B cell (primary cell): ENCODE measurements at regions not wholly inside any gene's neighbourhood (a gene's known extent, or its start where the extent isn't known, plus 50 kb on each side); places are given as distances from the start of the nearest gene placed in this dataset.

Experiments
- ATAC-seq: fragments of 200-7000 bp; cut with Tn5 transposase; one replicate; pipeline ENCODE4 v1.10.0; 2021; ENCODE audit warnings: low read depth, mild to moderate bottlenecking, moderate number of reproducible peaks, moderate library complexity
- CTCF ChIA-PET: fragments of 350-600 bp; sonication (Branson Sonifier 250); formaldehyde crosslinking; loops from one replicate; lab custom pipeline; 2021; ENCODE audit warnings: antibody characterized with exemption, inconsistent platforms; lab: Charles Lee
- POLR2A ChIA-PET: fragments of 350-600 bp; sonication (Branson Sonifier 250); formaldehyde crosslinking; loops from one replicate; lab custom pipeline; 2021; ENCODE audit warnings: antibody characterized with exemption; lab: Charles Lee
- DNase-seq: peaks from one replicate; pipeline ENCODE4 v3.0.0; 2013
- H2AFZ ChIP-seq: 2 replicates; pipeline ENCODE4 v1.6.1; 2012; ENCODE audit warnings: mild to moderate bottlenecking, low read depth, low read length; ENCODE audit not compliant: insufficient read depth, poor library complexity, severe bottlenecking
- H3K27ac ChIP-seq, 2 donors: 1 replicate in 1 of 2; 2 replicates in 1 of 2; pipeline ENCODE4 v1.5.1; 2012 to 2013; ENCODE audit warnings: low read length in 2 of 2, mild to moderate bottlenecking in 2 of 2, moderate library complexity in 1 of 2
- H3K27me3 ChIP-seq, 4 experiments: fragments of 200-600 bp in 1 of 4; sonication (generic) in 1 of 4; replicated peaks in 1 of 4; 1 replicate in 2 of 4; 2 replicates in 2 of 4; pipeline versions ENCODE4 v1.6.1 to v1.7.0; 2013 to 2016; ENCODE audit warnings: low read length in 3 of 4, mild to moderate bottlenecking in 2 of 4, mixed read lengths in 1 of 4, moderate library complexity in 1 of 4; ENCODE audit not compliant: insufficient read depth in 4 of 4, control insufficient read depth in 3 of 4; ENCODE audit errors: control extremely low read depth in 1 of 4
- H3K36me3 ChIP-seq, 2 experiments: replicated peaks in 1 of 2; 1 replicate in 1 of 2; 2 replicates in 1 of 2; pipeline versions ENCODE4 v1.6.1 to v1.7.1; 2013; ENCODE audit warnings: low read length in 1 of 2; ENCODE audit not compliant: insufficient read depth in 2 of 2, control insufficient read depth in 1 of 2; ENCODE audit errors: control extremely low read depth in 1 of 2, extremely low read depth in 1 of 2
- H3K4me1 ChIP-seq, 2 donors: fragments of 200-600 bp in 1 of 2; sonication (generic) in 1 of 2; 1 replicate in 1 of 2; 2 replicates in 1 of 2; pipeline versions ENCODE4 v1.5.1 to v1.6.1; 2013 to 2017; ENCODE audit warnings: low read length in 2 of 2; ENCODE audit not compliant: control insufficient read depth in 2 of 2, insufficient read depth in 2 of 2
- H3K4me2 ChIP-seq: replicated peaks from 2 replicates; pipeline ENCODE3; 2012; ENCODE audit warnings: mild to moderate bottlenecking, low read depth, low read length; ENCODE audit not compliant: poor library complexity, severe bottlenecking
- H3K4me3 ChIP-seq, 5 experiments: fragments of 200-600 bp in 1 of 5; sonication (generic) in 1 of 5; 1 replicate in 3 of 5; 2 replicates in 2 of 5; pipeline versions ENCODE4 v1.5.1 to v1.7.0; 2011 to 2016; ENCODE audit warnings: low read length in 4 of 5, mild to moderate bottlenecking in 4 of 5, low read depth in 2 of 5, control low read depth in 1 of 5, moderate library complexity in 1 of 5; ENCODE audit not compliant: insufficient read depth in 1 of 5; ENCODE audit errors: control extremely low read depth in 1 of 5, extremely low read depth in 1 of 5
- H3K79me2 ChIP-seq: fragments of 200-600 bp; sonication (generic); one replicate; pipeline ENCODE4 v1.6.0; 2016; ENCODE audit warnings: low read length; ENCODE audit not compliant: control insufficient read depth, insufficient read depth
- H3K9ac ChIP-seq: fragments of 200-600 bp; sonication (generic); 2 replicates; pipeline ENCODE4 v1.6.1; 2017; ENCODE audit warnings: mild to moderate bottlenecking, low read length, moderate library complexity
- H3K9me3 ChIP-seq, 3 donors: one replicate each; pipeline versions ENCODE4 v1.6.1 to v1.7.1; 2013; ENCODE audit warnings: low read length in 2 of 3; ENCODE audit not compliant: control insufficient read depth in 2 of 3, insufficient read depth in 1 of 3; ENCODE audit errors: control extremely low read depth in 1 of 3
- H4K20me1 ChIP-seq: 2 replicates; pipeline ENCODE4 v1.6.0; 2012; ENCODE audit warnings: mild to moderate bottlenecking, low read length; ENCODE audit not compliant: insufficient read depth, control insufficient read depth, poor library complexity, severe bottlenecking
- H3K27ac Mint-ChIP-seq: one replicate; pipeline ENCODE4 v1.8.0; 2021; ENCODE audit warnings: mixed read lengths
- H3K27me3 Mint-ChIP-seq: one replicate; pipeline ENCODE4 v1.8.0; 2021; ENCODE audit warnings: mixed read lengths
- H3K4me1 Mint-ChIP-seq: one replicate; pipeline ENCODE4 v1.8.0; 2021; ENCODE audit warnings: mixed read lengths
- H3K4me3 Mint-ChIP-seq: one replicate; pipeline ENCODE4 v1.8.0; 2021; ENCODE audit warnings: mixed read lengths
- H3K9me3 Mint-ChIP-seq: one replicate; pipeline ENCODE4 v1.8.0; 2022; ENCODE audit warnings: mixed read lengths; ENCODE audit not compliant: insufficient read depth
- CTCF ChIP-seq: fragments of 200-600 bp; IDR thresholded peaks from one replicate; pipeline ENCODE4 v1.8.0; 2022; ENCODE audit warnings: antibody characterized with exemption, mild to moderate bottlenecking
- EZH2 ChIP-seq: IDR thresholded peaks from 2 replicates; pipeline ENCODE4 v1.6.1; 2012; ENCODE audit warnings: borderline replicate concordance, low read depth, mild to moderate bottlenecking, moderate library complexity, low read length; ENCODE audit not compliant: insufficient read depth, poor library complexity, severe bottlenecking
- WGBS: methylation state at CpG from one replicate; pipeline ENCODE4 v1.1.5; 2013; ENCODE audit warnings: missing lambda C conversion rate; ENCODE audit not compliant: insufficient coverage; 5-methylcytosine and 5-hydroxymethylcytosine counted together
- intact Hi-C: fragments of 100-400 bp; cut with micrococcal nuclease; formaldehyde crosslinking; loops from one replicate; pipeline ENCODE4 v1.10.0; 2022

GRCh38 chr6:41450581-41450980, 95.6 kb upstream of the FOXP4 start:
- Histone ChIP-seq H3K4me1 (no peaks in the 10 kb centered on the region), H3K4me2 (no peak overlapping the region), H4K20me1 (no peaks in the 10 kb centered on the region), H3K36me3 (no peaks in the 10 kb centered on the region), H2AFZ (no peak overlapping the region), H3K9me3 (no peaks in the 10 kb centered on the region), H3K9ac (no peak overlapping the region), H3K27ac (no peak overlapping the region), H3K4me3 (no peak overlapping the region), H3K79me2 (no peaks in the 10 kb centered on the region), H3K27me3 (peaks cover 0 to 13% (median 0%) of the 10 kb centered on the region in 4 experiments)
- Mint-ChIP-seq H3K27me3 (no peaks in the 10 kb centered on the region), H3K4me3 (no peak overlapping the region), H3K27ac (no peak overlapping the region), H3K9me3 (no peaks in the 10 kb centered on the region), H3K4me1 (no peaks in the 10 kb centered on the region)
- POLR2A ChIA-PET = no interaction called here
- DNase-seq (no peak), ATAC-seq (no peak)
- intact Hi-C loops = no loop called here
- TF ChIP-seq EZH2 = no peak
- no peak for TF ChIP-seq CTCF
- WGBS = 99% methylated on average over 5 of the region's 13 CpGs
- CTCF ChIA-PET = interaction anchor here (1.0 kb wide), 1 partner anchor 12 kb away, joined by 5 read pairs; no protein-coding TSS in a partner anchor

DNA sequence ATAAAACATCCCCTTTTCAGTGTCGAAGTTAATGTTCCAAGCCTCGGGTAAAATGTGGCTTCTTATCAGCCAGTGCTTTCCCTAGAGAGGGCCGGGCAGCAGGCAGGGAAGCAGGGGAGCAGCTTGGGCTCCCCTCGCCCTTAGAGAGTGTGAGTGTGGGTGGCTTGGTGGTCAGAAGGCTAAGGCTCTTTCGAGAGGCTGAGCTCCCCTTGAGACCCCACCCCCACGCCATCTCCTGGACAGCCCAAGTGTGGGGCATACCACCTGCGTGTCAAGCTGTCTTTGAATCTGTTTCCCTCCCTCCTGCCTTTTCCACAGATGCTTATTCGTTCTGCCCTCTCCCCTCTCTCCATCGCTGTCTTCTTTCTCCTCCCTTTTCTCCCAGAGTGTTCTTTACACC, 95.1 kb upstream of the FOXP4 start:
- POLR2A ChIA-PET = no interaction called here

More for the DNA sequence above, 95.1 kb upstream of the FOXP4 start:
- Histone ChIP-seq H3K27ac (no peak overlapping the region), H4K20me1 (no peaks in the 10 kb centered on the region), H3K9me3 (no peaks in the 10 kb centered on the region), H3K79me2 (no peaks in the 10 kb centered on the region), H3K4me2 (no peak overlapping the region), H3K4me3 (no peak overlapping the region), H3K9ac (no peak overlapping the region), H3K36me3 (no peaks in the 10 kb centered on the region), H3K4me1 (no peaks in the 10 kb centered on the region), H2AFZ (no peak overlapping the region), H3K27me3 (peaks cover 0 to 12% (median 0%) of the 10 kb centered on the region in 4 experiments)
- no peaks in the 10 kb centered on the region for H3K27me3 Mint-ChIP-seq
- intact Hi-C loops = no loop called here
- DNase-seq (no peak), ATAC-seq (no peak)
- TF ChIP-seq EZH2 (no peak), CTCF (no peak)
- no peaks in the 10 kb centered on the region for H3K9me3 Mint-ChIP-seq
- WGBS = 87% methylated on average over 7 of the region's 9 CpGs
- CTCF ChIA-PET = no interaction called here
- H3K4me3 Mint-ChIP-seq = no peak overlapping the region
- H3K4me1 Mint-ChIP-seq = no peaks in the 10 kb centered on the region
- H3K27ac Mint-ChIP-seq = no peak overlapping the region
